HG03139 (cell line): ENCODE measurements at regions not wholly inside any gene's neighbourhood (a gene's known extent, or its start where the extent isn't known, plus 50 kb on each side); places are given as distances from the start of the nearest gene placed in this dataset.

Experiments
- ATAC-seq: cut with Tn5 transposase; IDR thresholded peaks from one replicate; pipeline ENCODE4 v1.9.1; 2021; ENCODE audit not compliant: unreplicated experiment

GRCh38 chr4:83819582-83819981 lies 283.7 kb downstream of the GPAT3 start:
- ATAC-seq, result no peak

- no peak for ATAC-seq
These were observed 274.5 kb downstream of the GPAT3 start for GRCh38 chr4:83810428-83810827.

DNA sequence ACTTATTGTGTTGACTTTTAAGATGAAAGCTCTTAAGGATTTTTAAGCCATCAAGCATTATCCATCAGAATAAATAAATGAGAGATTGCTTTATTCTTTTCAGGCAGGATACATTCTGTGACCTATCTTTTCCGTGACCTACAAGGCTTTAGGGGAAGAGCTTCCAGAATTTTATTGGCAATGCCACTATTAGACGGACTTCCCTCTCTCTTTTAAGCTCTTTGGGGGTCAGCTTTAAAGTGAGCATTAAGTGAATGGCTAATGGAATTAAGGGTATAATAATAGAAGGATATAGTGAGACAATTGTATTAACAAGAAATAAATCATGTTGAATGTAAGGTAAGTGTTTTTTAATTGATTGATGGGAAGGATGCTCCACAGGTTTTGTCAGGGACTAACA lies 273.7 kb downstream of the GPAT3 start:
- no peak for ATAC-seq

DNA sequence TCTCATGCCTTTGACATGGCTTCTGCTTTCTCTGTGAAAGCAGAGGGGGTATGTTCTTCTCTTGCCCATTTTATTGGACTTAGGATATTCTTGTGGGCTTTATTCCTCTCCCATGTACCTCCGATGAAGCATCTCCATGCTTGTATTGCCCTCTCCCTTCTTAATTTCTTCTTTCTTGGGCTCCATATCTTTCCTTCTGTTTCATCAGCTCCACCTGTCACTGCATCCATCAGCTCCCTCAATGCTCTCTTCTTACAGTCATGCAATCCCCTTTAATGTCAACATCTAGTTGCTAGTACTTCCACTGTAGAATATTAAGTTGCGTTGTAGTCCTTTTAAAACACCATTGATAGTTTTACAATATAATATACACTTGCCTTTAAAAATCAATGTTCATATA lies 257.6 kb downstream of the GPAT3 start:
- ATAC-seq, result no peak

GRCh38 chr4:83785891-83786290 lies 250.0 kb downstream of the GPAT3 start:
- ATAC-seq, result no peak

DNA sequence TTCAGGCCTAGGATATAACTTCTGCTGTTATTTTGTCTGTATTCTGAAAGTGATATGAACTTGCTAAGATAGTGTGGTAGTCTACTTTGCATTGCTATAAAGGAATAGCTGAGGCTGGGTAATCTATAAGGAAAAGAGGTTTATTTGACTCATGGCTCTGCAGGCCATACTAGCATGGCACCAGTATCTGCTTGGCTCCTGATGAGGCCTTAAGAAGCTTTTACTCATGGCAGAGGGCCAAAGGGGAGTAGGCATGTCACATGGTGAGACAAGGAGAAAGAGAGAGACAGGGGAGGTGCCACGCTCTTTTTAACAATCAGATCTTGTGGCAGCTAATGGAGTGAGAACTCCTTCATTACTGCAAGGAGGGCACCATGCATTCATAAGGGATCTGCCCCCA lies 247.3 kb downstream of the GPAT3 start:
- ATAC-seq, result no peak

GRCh38 chr4:83782591-83782990 lies 246.7 kb downstream of the GPAT3 start:
- no peak for ATAC-seq

GRCh38 chr4:83781434-83781833 lies 245.5 kb downstream of the GPAT3 start:
- no peak for ATAC-seq

DNA sequence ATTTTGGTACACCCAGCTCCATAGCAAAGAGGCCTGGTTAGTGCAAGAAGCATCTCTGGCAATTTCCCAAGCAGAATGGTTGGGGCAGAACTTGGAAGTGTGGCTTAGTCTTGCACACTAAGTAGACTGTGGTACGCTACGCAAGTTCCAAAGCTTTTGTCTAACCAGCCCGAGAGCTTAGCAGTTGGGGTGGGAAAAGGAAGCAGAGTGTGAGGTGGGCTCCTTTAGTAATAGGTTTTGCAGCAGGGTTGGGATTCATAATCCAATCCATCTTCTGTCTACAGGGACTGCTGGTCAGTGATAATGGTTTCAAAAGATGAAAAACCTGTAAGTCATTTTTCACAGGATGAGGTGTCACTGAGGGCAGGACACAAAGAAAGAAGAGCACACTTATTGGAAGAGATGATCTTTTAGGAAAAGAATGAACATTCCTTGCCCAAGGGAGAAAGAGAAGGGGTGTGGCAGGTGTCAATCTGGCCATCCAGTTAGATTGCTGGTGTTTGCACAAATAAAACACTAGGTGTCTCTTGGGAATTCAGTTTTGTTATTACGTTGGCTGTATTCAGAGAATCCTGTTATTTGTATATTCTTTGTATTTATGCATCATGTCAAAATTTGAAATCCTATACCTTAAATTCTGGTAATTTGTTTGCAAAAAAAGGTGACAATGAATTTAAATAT lies 244.3 kb downstream of the GPAT3 start:
- no peak for ATAC-seq

DNA sequence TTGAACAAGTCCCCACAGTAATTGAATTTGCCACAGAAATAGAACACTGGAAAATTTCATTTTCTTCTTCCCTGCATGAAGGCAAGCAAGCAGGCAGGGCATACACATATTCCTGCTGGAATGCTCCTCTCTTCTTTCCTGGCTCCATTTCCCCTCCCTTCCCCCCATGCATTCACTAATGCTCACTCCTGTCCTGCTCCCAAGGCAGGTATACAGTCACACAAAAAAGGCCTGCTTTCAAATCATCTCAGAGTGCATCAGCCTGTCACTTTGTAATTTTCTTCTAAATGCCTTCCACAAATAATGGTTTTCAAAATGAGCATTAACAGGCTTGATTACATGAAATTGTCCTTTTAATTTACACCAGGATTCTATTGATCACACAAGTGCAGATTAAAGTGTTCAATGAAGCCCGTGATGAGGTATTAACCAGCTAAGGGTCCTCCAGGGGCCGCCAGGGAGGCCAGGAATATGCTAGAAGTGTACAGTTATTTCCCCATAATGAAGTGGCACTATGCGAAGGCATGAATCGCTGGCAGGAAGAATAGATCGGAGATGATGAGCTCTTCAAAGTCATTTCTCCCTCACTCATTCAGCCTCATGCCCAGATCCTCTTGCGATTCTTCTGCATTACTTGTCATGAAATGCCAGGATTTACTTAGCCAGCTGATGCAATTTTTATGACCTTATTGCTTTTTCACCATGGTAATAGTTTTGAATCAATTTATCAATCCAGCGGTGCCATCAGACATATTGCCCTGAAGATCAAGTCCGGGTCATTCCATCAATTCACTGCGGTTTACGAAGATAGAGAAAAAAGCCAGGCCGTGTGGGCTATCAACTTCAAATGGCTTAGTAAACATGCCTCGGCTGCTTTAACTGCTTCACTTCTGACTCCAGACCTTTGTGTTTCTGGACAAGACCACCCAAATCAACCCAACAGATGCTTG lies 243.5 kb downstream of the GPAT3 start:
- ATAC-seq, result no peak

GRCh38 chr4:83772685-83773084 lies 236.8 kb downstream of the GPAT3 start:
- no peak for ATAC-seq

DNA sequence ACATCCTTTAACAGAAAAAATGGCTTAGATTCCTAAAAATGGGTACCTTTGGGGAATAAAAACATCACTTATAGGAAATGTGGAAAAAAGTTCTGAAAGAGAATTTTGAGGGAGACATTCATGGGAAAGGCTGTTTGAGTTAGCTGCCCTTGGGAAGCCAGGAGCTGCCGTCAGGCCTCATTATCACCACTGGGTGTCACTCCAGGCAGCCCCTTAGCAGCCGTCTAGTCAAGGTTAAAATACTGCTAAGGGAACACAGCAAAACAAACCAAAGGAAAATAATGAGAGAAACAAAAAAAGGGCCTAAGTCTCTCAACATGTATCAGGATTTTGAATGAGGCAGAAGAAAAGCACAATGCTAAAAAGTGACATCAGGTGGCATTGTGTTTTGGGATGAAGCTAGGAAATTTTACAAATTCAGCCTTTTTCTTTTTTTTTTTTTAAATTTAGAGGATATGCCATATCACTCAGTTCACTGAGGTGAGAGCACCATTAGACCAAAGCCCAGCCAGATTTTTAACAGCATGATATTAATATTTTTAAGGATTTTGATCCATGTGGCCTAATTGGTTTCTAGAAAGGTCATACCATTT lies 235.3 kb downstream of the GPAT3 start:
- no peak for ATAC-seq

DNA sequence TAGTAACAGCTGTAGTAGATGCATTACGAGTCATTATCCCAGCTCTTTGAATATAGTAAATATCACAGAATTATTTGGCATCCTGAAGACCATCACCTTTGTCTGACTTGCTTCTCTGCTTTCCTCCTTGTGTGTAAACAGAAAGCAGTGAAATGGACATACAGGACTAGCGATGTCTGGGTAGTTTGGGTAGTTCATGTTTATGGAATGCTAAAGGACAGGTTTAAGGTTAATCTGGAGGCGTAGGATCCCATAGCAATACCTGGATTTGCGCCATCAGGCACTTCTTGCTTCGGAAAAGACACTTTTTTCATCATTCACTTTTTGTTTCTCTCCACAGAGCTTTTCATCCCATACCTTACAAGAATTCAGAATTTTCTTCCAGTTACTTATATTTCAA lies 232.2 kb downstream of the GPAT3 start:
- no peak for ATAC-seq

DNA sequence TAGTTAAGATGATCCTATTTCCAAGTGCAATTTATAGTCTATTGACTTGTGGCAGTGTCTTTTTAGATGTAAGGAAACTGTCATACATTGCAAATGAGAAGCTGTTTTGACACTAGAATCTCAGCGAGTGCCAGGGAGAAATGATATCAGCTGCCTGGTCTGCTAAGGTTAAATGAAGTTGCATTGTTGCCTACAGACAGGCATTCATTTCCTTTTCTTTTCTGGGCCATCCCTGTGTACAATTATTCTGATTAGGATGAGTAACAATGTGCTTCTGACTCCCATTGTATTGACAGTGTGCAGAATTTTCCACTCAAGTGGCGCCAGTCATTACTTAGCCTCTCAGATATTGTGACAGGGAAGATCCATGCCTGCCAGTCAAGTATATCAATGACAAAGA lies 231.2 kb downstream of the GPAT3 start:
- ATAC-seq, result no peak

- no peak for ATAC-seq
These were observed 223.7 kb downstream of the GPAT3 start for GRCh38 chr4:83759611-83760010.

DNA sequence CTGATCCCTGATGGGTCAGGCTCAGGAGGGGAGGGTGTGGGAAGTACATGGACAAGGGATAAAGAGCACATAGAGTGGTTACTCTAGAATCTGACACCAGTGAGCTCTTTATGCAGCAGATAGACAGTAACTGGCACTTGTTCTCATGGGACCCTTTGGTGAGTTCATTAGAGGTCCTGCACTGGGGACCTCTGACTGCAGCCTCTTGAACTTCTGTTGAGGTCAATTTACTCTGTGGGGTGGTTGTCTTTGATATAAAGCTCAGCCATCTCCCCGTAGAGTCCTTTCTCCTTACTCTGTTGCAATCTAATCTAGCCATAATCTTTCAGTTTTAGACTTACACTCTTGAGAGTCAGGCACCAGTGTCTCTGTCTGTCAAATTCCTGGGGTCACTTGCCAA lies 222.4 kb downstream of the GPAT3 start:
- ATAC-seq, result no peak

GRCh38 chr4:83757121-83757621 lies 221.3 kb downstream of the GPAT3 start:
- no peak for ATAC-seq

DNA sequence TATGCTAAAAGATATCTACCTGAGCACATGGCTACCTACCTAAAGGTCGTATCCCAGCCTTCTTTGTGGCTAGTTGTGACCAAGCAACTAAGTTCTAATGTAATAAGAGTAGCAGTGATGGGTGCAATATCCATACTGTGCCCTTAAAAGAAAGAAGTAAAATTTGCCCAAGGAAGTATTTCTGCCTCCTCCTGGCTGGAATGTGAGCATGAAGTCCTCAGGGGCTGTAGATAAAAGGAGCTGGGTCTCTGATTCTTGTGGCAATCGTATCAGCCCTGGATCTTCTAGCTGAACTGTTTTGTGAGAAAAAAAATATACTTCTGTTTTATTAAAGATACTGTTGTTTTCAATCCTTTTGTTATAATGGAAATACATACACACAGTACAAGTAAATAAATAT lies 217.4 kb downstream of the GPAT3 start:
- ATAC-seq, result no peak

- no peak for ATAC-seq
These were observed 215.5 kb downstream of the GPAT3 start for GRCh38 chr4:83751336-83751949.

GRCh38 chr4:83748711-83749110 lies 212.8 kb downstream of the GPAT3 start:
- no peak for ATAC-seq

- ATAC-seq, result no peak
These were observed 203.0 kb downstream of the GPAT3 start for GRCh38 chr4:83738895-83739294.
